H4 (cell line): ENCODE measurements at regions not wholly inside any gene's neighbourhood (a gene's known extent, or its start where the extent isn't known, plus 50 kb on each side); places are given as distances from the start of the nearest gene placed in this dataset.

Source experiments
- DNase-seq: peaks from one replicate; pipeline ENCODE4 v3.0.0-alpha.2; 2015; ENCODE audit warnings: low spot score

DNA sequence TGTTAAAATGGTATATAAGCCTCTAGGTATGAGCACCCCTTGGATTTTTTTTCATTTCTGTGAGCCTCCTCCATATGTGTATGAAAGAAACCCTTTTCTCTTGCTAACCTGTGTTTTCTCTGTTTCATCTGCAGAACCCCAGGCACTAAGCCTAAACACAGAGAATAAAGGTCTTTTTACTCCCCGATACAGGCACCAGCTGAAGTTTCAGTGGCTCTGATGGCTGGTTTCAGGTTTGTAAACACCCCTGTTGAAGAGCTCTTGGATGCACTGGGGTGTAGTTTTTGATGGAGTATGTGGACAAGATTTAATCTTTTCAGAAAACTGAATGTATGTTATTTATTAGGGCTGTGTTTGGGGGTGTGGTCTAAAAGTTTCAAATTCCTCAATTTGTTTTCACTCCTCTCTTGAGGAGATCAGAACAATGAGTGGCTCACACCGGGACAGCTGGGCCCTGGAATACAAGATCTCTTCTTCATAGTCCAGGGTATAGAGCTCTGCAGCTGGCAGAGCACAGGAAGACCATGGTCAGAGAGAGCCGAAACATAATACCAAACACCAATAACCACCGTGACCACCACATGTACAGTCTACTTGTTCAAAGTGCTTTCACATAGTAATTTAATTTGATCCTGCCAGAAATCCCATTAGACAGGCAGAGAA is 50.2 kb upstream of the VTCN1 start:
- no peak for DNase-seq
